Inferior parietal cortex (tissue), 1 donor: ENCODE measurements at regions not wholly inside any gene's neighbourhood (a gene's known extent, or its start where the extent isn't known, plus 50 kb on each side); places are given as distances from the start of the nearest gene placed in this dataset.
"Not testable (repeated sequence)": the region's sequence is repeated elsewhere in the genome, so short reads cannot be mapped to it uniquely, and the experiment has no call there.

Experiments
- DNase-seq: peaks from one replicate; pipeline ENCODE4 v3.0.0-alpha.2; 2016; ENCODE audit errors: extremely low spot score

DNA sequence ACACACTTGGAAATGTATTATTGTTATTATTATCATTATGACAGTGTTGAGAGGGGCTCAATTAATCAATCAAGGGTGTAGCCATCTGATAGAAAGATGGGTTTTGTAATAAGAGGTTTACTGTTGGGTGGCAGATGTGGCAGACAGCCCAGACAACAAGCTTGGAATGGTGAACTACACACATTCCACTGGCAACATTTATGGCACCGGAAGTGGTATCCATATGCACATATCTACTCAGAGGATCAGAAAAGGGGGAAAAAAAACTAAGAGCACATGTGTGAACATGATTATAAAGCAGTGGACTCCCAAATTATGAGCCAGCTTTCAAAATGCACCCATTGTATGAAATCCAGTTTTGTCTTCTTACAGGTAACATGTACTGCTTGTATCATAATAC, 125.9 kb upstream of the ARX start:
- DNase-seq, result no peak

DNA sequence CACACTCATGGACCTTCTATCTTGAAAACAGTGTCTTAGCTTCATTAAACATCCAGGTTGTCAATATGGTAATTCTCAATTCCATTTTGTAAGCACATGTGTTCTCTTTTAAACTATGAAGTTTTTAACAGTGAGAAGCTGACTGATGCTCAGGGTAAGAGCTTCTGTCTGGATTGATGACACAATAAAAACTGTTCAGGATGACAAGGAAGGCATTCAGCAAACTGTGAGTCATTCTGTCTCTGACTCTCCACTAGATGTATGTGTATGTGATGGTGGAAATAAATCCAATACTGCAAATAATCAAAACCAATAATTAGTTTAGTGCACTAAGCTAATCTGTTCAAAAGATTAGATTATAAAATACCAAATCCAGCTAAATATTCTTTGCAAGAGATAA, 115.3 kb upstream of the ARX start:
- DNase-seq, result no peak

DNA sequence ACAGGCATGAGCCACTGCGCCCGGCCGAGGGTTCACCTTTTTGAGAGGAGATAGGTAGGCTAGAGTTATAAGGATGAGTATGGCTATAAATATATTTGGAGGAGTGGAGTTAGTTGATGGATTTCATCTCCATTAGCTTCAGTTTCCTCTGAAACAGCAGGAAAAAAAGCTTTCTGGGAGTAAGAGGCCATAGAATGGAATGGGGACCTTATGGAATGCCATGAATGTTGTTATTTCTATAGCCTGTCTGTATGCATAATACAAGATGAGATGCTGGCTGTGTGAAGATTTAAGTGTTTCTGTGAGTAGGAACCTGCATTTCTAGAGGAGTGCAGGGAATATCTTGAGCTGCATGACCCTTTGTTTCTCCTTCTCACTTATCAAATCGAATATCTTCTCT, 114.9 kb upstream of the ARX start:
- no peak for DNase-seq

DNA sequence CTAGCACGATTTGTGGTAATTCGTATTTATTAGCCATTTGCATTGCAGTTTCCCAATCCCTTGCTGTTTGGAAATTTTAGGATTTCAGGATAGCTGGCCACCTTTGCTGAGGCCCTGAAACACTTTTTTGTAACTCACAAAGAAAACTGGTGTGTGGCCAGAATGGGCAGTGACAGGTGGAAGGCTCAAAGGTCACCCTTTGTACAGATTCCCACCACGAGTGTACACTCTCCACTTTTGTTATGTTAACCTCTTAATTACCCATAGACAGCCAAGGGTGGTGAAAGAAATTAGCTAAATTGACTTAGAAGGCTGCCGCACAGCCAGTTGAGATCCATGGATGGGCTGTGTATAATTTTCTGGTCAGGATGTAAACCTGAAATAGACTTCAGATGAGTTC, 109.7 kb upstream of the ARX start:
- no peak for DNase-seq

DNA sequence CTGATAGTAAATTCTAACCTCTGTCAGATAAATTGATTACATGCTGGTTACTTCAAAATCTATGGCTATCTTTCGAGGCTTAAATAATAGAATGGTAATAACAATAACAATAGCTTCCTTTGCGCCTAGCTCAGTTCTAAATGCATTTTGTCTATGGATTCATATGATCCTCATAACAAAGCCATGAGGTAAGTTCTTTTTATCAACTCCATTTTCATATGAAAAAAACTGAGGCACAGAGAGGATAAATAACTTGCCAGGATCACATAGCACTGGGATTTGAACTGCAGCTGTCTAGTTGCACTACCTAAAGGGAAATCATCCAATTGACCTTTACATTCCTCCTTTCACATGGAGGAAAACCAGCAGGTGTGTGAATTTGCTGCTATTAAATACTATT, 108.6 kb upstream of the ARX start:
- DNase-seq, result no peak

DNA sequence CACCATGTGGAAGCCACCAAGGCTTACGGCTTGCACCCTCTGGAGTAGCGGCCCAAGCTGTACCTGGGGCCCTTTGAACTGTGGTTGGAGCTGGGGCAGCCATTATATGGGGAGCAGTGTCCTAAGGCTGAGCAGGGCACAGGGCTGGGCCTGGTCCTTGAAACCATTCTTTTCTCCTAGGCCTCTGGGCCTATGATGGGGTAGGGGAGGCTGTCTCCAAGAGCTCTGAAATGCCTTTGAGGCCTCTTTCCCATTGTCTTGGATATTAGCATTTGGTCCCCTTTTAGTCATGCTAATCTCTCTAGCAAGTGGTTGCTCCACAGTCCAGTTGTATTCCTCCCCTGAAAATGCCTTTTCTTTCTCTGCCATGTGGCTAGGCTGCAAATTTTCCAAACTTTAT, 96.4 kb upstream of the ARX start:
- DNase-seq, result no peak

DNA sequence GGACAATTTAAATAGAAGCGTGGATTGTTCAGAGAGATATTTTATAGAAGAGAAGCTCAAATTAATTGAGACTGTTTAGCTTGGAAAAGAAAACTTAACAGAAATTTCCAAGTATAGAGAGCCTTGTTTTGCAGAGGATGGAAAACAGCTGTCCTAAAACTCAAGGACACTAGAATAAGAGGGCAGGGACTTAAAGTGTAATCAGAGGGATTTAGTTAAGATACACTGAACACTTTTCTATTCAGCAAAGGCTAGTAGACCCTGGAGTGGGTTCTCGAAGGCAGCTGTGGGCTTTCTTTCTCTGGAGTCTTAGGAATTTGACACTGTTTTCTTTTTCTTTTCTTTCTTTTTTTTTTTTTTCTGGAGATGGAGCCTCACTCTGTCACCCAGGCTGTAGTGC, 92.7 kb upstream of the ARX start:
- DNase-seq, result no peak

DNA sequence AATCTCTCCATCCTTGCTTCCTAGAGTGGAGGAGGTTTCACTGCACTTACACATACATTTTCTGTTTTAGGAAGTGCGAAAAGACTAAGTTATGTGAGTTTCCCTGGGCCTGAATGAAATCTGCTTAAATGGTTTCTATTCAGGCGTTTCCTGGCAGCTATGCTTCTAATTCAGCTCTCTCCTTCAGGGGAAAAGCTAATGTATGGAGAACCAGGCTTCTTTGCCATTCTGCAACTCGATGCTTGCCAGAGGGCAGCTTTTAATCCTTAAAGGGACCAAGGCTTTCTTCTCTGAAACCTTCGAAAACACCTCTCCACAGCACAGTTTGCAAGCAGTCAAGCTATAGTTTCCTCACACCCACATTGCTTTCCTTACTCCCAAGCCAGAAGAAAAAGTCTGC, 89.5 kb upstream of the ARX start:
- DNase-seq, result peak; percentile 2

DNA sequence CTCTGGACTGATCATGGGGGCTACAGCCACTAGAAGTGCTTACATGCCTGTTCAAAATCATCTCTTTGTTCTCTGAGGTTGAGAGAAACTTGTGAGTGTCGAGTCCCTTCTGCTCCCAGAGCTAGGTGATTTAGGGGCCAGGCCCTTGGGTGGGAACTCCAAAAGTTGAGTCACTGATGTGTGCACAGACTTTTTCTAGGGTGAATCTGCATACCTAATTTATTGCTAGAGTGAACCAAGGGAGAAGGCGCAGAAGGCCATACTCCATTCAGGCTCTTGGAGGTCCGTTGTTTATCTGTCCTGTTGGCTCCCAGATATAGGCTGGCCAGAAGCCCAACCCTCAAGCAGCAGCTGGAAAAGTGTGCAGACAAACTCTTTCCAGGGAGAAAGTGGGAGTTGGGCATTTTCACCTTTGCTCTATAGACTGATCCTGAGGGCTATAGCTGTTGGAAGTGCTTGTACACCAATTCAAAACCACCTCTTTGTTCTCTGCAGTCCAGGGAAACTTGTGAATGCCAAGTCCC, 80.8 kb upstream of the ARX start:
- no peak for DNase-seq

DNA sequence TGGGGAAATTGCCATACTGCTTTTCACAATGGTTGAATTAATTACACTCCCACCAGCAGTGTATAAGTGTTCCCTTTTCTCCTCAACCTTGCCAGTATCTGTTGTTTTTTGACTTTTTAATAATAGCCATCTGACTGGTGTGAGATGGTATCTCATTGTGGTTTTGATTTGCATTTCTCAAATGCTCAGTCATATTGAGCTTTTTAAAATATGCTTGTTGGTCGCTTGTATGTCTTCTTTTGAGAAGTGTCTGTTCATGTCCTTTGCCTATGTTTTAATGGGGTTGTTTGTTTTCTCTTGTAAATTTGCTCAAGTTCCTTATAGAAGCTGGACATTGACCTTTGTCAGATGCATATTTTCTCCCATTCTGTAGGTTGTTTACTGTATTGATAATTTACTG, 75.4 kb upstream of the ARX start:
- not testable (repeated sequence) for DNase-seq

DNA sequence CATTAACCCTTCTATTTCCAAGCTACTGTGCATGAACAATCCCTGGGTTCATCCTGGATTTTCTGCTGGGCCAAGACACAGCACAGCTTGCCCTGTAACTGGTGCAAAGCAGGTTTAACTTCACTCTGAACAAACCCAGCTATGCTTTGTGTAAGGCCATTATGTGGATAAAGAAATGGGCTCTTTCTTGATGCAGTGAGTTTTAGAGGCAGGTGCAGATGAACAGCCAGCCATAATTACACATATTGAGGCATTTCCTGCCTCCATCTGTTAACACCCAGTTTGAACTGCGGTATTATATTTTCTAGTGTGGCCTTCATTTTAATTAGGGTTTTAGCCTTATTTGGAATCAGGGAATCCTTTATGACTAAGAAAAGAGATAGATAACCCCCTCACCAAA, 68.7 kb upstream of the ARX start:
- no peak for DNase-seq

DNA sequence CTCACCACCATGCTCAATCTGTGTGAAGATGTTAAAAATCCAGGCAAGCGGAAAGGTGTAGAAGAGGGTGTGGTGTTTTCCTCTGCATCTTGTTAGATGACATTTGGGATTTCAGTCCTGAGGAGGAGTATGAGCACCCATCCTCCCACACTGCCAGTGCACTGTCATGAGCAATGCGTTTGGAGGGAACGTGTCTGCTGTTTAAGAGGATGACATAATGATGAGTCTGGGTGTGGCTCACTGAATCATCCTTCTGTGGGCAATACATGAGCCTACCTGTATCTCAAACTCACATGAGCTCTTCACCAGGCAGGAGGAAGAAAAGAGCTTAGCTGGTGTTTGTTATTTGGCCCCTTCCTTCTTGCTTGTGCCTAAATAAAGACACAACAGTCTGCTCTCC, 67.9 kb upstream of the ARX start:
- DNase-seq, result no peak

DNA sequence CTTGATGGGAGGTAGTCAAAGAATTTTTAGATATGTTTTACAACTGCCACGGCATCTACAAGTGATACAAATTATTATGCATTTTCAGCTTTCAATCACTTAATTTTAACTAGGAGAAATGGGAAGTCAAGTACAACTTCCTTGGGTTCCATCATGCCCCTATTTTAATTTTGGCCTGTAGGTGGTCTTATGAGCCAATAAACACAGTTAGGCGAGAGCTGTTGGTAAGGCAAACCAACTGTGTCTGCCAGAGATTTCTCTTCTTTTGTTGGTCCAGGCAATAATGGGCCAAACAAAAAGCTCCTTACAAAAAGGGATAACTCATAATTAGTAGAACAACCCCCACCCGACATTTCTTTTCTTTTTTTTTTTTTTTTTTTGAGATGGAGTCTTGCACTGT, 63.3 kb upstream of the ARX start:
- DNase-seq, result no peak

DNA sequence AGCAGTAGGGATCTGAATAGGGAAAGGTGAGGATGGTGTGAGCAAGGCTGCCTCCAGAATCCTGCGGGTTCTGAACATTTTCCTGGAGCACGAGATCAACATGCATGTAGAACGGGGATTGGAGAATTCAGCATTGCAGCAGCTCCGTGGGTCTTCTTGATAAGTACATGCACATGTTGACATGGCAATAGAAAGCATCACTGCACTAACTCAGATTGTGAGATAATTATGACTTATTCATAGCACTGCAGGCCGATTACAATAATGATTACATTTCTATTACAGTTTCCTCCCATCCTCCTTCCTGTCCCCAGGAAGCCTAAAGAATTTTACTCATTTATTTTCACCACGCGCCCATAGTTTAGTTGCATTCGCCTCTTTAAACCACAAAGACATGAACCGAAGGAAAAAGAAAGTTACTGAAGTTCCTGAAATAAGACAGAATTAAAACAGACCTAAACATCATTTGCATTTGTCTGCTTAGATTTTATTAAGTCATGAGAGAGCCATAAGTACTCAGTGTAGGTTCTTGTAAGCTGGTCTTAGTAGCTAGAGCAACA, 61.3 kb upstream of the ARX start:
- DNase-seq, result no peak

DNA sequence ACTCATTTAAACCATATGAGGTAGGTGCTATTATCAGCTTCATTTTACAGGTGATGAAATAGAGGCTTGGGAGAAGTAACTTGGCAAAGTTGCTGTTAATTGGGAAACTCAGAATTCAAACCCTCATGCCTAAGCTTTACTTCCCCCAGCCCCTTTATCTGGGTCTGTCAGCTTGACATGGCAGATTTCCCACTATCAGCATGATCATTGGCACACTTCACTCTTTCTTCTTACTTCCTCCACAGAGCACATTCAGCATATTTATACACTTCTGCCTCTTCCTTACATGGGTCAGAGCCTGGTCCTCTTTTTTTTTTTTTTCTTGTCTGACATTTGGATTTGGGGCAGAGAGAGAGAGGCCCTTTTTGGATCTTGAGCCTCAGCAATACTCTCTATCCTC, 56.5 kb upstream of the ARX start:
- no peak for DNase-seq

DNA sequence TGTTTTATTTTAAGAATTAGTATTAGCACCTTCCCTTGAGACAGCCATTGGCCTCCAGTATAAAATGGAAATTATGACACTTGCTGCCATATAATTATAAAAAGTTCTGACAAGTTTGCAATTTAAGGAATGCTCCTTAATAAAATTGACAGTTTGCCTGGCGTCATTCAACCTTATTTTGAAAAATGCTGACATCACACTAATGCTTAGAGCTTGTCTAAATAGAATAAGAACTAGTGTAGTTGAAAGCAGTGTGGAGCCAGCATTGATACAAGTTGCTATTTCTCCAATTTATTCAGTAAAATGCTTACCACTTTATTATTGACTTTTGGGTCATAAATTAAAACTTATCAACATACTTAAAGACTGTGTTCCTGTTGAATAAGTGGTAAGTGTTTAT, 54.3 kb upstream of the ARX start:
- no peak for DNase-seq

DNA sequence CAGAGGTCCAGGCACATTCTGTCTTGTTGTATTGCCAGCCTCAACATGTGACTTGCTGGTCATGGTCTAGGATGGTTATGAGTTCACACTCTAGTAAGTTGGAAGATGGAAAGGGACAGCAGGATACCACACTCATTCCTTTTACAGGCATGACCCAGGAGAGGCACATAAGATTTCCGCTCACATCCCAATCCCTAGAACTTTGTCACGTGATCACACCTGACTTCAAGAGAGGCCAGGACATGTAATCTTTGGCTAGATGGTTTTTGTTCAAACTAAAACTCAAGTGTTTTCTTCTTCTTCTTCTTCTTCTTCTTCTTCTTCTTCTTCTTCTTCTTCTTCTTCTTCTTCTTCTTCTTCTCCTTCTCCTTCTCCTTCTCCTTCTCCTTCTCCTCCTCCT, 53.4 kb upstream of the ARX start:
- DNase-seq, result no peak

DNA sequence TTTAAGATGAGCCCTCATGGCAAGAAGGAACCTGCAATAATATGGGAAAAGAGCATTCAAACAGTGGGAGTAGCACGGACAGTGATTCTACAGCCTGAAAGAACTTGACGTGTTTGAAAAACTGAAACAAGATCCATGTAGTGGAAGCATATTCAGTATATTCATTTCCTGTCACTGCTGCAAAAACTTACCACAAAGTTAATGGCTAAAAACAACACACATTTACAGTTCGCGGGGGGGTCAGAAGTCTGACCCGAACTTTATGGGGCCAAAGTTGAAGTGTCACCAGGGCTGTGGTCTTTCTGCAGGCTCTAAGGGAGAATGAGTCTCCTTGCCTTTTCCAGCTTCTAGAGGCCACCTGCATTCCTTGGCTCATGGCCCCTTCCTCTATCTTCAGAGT, 52.6 kb upstream of the ARX start:
- no peak for DNase-seq

DNA sequence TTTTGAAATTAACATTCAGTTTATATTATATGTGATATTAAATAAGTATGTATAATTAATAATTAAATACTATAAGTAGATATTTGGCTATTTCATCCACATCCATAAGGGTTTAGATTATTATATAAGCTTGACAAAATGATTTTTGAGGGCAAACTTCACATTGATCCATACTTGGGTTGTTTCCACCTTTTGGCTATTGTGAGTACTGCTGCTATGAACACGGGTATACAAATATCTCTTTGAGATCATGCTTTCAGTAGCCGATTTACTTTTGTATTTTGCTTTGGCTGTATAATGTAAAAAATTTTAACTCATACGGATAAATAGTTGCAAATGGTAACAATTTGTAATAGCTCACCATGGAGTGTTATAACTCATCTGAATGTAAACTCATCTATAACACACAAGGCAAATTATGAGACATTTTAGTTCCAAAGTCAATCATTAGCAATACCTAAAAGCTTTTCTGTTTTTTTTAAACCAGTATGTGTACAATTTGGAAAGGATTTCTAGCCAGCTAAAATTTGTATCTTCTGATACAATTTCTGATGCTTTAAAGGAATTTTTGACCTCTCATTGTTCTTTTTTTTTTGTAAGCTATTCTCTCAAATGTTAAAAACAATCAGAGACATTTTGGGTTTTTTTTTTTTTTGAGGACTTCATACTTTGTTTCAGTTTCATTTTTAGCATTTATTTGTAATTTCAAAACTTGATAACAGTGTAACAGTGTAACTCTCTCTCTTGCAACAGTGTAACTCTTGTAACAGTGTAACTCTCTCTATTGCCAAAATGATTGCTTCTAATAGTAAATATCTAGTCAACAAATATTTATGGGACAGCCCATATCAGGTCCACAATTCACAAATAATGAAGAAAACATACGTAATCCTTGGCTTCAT, 51.8 kb upstream of the ARX start:
- no peak for DNase-seq

DNA sequence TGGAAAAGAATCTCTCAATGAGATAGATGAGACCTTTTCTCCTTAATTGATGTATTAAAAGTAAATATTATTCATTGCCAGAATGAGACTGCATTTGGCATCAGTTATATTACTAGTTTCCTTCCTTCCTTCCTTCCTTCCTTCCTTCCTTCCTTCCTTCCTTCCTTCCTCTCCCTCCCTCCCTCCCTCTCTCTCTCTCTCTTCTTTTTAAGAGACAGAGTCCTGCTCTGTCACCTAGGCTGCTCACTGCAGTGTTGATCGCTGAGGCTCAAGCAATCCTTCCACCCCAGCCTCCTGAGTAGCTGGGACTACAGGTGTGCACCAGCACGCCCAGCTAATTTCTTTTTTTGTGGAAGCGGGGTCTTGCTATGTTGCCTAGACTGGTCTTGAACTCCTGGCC, 50.4 kb upstream of the ARX start:
- no peak for DNase-seq
